Choroid plexus epithelial cell (primary cell): ENCODE measurements at regions not wholly inside any gene's neighbourhood (a gene's known extent, or its start where the extent isn't known, plus 50 kb on each side); places are given as distances from the start of the nearest gene placed in this dataset.

ENCODE experiments used
- DNase-seq: peaks from one replicate; pipeline ENCODE4 v3.0.0-alpha.2; 2010; ENCODE audit warnings: low read depth
- H3K4me3 ChIP-seq: 2 replicates; pipeline ENCODE4 v1.5.1; 2011; ENCODE audit warnings: low read depth, mild to moderate bottlenecking, control low read depth, low read length, moderate library complexity
- TF ChIP-seq, protein P1 (sequence below): conservative IDR thresholded peaks from 2 replicates; pipeline ENCODE4 v1.5.1; 2011; ENCODE audit warnings: low read depth, mild to moderate bottlenecking, control low read depth, inconsistent platforms, low read length, moderate library complexity

DNA sequence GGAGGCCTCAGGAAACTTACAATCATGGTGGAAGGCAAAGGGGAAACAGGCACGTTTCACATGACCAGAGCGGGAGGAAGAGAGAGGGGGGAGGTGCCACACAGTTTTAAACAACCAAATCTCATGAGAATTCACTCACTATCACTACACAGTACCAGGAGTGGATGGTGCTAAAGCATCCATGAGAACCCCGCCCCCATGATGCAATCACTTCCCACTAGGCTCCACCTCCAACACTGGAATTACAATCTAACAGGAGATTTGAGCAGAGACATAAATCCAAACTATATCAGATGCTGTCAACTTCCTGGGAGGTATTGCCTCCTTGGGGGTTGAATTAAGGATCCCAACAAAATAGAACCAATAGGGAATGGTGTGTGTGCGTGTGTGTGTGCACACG, 407.1 kb downstream of the MED10 start:
- H3K4me3 ChIP-seq, result no peak overlapping the region
- TF ChIP-seq, protein P1, sequence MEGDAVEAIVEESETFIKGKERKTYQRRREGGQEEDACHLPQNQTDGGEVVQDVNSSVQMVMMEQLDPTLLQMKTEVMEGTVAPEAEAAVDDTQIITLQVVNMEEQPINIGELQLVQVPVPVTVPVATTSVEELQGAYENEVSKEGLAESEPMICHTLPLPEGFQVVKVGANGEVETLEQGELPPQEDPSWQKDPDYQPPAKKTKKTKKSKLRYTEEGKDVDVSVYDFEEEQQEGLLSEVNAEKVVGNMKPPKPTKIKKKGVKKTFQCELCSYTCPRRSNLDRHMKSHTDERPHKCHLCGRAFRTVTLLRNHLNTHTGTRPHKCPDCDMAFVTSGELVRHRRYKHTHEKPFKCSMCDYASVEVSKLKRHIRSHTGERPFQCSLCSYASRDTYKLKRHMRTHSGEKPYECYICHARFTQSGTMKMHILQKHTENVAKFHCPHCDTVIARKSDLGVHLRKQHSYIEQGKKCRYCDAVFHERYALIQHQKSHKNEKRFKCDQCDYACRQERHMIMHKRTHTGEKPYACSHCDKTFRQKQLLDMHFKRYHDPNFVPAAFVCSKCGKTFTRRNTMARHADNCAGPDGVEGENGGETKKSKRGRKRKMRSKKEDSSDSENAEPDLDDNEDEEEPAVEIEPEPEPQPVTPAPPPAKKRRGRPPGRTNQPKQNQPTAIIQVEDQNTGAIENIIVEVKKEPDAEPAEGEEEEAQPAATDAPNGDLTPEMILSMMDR, result no peak
- DNase-seq, result no peak

DNA sequence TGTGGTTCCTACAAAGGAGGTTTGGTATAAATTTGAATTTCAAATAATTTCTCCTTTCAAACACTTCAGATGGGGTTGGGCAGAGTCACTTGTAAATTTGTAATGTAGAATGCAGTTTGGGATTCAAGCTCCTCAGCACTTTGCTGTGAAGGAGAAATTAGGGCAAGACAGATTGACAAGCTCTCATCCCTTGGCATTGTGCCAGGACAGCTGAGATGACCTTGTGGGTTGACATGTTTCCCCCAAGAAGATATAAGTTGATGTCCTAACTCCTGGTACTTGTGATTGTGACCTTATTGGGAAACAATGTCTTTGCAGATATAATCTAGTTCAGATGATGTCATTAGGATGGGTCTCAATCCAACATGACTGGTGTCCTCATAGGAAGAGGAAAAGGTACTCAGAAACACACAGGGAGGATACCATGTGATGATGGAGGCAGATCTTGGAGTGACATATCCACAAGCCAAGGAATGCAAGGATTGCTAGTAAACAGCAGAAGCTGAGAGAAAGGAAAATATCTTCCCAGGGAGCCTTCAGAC, 408.3 kb downstream of the MED10 start:
- TF ChIP-seq, protein P1, result no peak
- no peak for DNase-seq
- H3K4me3 ChIP-seq, result no peak overlapping the region

DNA sequence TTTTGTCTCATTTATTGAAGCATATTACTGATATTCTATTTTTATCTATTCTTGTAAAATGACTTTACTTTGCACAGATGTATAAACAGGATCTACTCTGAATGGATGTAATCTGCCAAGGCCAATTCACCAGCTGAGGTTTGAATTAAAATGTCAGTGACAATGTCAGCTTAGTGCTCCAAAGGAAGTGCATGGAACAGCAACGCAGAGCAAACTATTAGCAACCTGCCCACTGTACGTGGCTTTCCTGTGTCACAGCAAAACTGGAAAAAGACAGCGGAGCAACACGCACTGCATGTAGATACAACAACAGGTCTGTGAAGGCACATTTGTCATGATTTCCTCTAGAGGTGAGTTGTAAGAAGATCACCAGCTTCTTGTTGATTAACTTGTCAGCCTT, 409.4 kb downstream of the MED10 start:
- no peak for DNase-seq
- TF ChIP-seq, protein P1, result no peak
- H3K4me3 ChIP-seq, result no peak overlapping the region

DNA sequence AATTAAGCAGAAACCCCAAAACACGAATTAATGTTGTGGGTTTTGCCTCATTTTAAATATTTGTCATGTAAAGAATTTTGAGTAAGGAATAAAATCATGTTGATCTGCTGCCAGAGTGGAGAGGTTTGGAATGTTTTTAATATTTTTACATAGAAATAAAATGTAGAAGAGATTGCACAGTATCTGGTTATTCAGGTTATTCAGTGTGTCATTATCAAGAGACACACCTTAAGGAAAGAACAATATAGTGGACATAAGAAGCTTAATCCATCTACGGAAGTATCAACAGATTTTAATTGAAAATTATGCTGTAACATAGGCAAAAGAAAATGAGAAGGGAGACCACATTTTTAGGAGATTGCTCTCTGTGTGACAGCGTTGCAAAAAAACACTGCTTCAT, 410.4 kb downstream of the MED10 start:
- DNase-seq, result no peak
- TF ChIP-seq, protein P1, result no peak
- H3K4me3 ChIP-seq, result no peak overlapping the region

DNA sequence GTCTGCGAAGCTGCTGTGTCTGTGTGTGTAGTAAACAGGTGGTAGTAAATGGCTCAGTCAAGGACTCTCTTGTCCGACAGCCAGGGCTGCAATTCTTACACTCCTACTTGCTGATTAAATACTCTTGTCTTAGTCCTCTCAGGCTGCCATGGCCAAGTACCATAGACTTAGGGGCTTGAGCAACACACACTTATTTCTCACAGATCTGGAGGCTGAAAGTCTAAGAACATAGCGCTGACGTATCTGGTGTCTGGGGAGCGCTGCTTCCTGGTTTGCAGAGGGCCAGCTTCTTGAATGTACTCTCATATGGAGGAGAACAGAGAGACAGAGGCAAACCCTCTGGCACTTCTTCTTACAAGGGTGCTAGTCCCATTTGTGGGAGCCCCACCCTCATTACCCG, 411.0 kb downstream of the MED10 start:
- no peak overlapping the region for H3K4me3 ChIP-seq
- TF ChIP-seq, protein P1, result no peak
- no peak for DNase-seq

DNA sequence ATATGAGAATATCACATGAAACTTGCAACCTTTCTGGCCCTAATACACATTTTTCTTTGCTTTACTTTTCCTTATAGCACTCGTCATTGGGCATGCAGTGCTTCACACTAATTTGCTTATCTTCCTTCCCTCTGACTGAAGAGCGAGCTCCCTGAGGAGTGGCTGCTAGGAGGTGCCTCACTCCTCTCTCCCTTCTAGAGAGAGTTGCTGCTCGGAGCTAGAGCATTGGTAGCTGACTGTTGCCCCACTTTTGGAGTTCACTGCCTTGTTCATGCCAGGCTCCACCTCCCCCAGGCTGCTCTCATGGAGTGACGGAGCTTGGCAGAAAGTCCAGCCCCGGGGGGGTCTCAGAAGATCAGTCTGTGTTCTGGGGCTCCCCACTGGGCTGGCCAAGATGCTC, 413.2 kb downstream of the MED10 start:
- TF ChIP-seq, protein P1, result no peak
- H3K4me3 ChIP-seq, result no peak overlapping the region
- DNase-seq, result no peak

DNA sequence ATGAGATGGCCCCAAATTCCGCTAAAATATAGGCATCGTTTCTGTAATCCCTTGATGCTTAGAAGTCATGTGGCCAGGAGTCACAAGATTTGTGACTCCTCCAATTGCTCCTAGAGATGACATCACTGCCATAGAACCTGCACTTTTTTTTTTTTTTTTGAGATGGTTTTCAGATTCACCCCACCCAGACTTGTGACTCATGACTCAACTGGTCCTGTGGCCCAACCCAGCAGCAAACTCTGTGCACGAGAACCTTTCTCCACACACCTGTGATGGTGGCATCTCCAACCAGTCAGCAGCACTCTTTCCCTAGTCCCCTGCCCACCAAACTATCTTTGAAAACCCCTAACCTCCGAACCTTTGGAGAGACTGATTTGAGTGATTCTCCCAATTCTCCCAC, 414.0 kb downstream of the MED10 start:
- TF ChIP-seq, protein P1, result no peak
- no peak overlapping the region for H3K4me3 ChIP-seq
- DNase-seq, result no peak
